RWPE1 (cell line): ENCODE measurements at regions not wholly inside any gene's neighbourhood (a gene's known extent, or its start where the extent isn't known, plus 50 kb on each side); places are given as distances from the start of the nearest gene placed in this dataset.

Source experiments
- CTCF ChIA-PET: fragments of 350-600 bp; sonication (Branson Sonifier 250); formaldehyde crosslinking; extraction: SDS; loops from one replicate; lab custom pipeline; 2021; lab: Yijun Ruan, JAX
- POLR2A ChIA-PET: fragments of 400-600 bp; formaldehyde crosslinking; extraction: SDS; loops from one replicate; lab custom pipeline; 2020; ENCODE audit warnings: antibody characterized with exemption; ENCODE audit not compliant: low non-redundant PET; lab: Yijun Ruan, JAX
- DNase-seq: peaks from one replicate; pipeline ENCODE4 v3.0.0; 2012; ENCODE audit warnings: low spot score
- H3K27ac ChIP-seq: fragments of 450-650 bp; 2 replicates; pipeline ENCODE4 v1.5.1; 2017
- TF ChIP-seq, protein P1 (sequence below): fragments of 450-650 bp; conservative IDR thresholded peaks from 2 replicates; pipeline ENCODE4 v1.5.1; 2017; ENCODE audit warnings: low read depth, mild to moderate bottlenecking

DNA sequence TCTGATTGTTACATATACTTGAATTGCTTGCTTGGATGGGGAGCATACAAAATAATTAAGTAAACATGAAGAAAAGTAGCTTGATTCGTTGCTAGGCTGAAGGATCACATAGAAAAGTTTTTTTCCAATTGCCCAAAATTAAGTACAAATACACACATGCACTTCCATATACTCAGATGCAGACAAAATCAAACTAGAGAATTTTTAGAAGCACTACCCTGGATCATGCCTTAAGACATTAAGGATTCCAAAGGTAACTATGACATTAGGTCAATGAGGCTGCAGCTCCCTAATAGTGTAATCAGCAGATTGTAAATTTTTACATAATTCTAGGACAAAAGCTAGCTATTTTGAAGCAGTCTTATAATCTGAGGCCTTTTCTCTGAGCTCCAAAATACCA is 216.9 kb upstream of the TMEM161B start:
- TF ChIP-seq, protein P1, sequence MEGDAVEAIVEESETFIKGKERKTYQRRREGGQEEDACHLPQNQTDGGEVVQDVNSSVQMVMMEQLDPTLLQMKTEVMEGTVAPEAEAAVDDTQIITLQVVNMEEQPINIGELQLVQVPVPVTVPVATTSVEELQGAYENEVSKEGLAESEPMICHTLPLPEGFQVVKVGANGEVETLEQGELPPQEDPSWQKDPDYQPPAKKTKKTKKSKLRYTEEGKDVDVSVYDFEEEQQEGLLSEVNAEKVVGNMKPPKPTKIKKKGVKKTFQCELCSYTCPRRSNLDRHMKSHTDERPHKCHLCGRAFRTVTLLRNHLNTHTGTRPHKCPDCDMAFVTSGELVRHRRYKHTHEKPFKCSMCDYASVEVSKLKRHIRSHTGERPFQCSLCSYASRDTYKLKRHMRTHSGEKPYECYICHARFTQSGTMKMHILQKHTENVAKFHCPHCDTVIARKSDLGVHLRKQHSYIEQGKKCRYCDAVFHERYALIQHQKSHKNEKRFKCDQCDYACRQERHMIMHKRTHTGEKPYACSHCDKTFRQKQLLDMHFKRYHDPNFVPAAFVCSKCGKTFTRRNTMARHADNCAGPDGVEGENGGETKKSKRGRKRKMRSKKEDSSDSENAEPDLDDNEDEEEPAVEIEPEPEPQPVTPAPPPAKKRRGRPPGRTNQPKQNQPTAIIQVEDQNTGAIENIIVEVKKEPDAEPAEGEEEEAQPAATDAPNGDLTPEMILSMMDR: no peak
- POLR2A ChIA-PET: no interaction called here
- no peak overlapping the region for H3K27ac ChIP-seq
- CTCF ChIA-PET: interaction anchor here (0.6 kb wide), 1 partner anchor 121 kb away, joined by 3 read pairs; no protein-coding TSS in a partner anchor
- no peak for DNase-seq

GRCh38 chr5:88483964-88484672 is 215.5 kb upstream of the TMEM161B start:
- H3K27ac ChIP-seq: no peak overlapping the region
- CTCF ChIA-PET: no interaction called here
- TF ChIP-seq, protein P1: no peak
- DNase-seq: no peak
- POLR2A ChIA-PET: no interaction called here

GRCh38 chr5:88480801-88481499 is 212.3 kb upstream of the TMEM161B start:
- ChIA-PET CTCF (interaction anchor here (0.7 kb wide), 1 partner anchor 99 kb away, joined by 4 read pairs; no protein-coding TSS in a partner anchor), POLR2A (no interaction called here)
- DNase-seq: no peak

DNA sequence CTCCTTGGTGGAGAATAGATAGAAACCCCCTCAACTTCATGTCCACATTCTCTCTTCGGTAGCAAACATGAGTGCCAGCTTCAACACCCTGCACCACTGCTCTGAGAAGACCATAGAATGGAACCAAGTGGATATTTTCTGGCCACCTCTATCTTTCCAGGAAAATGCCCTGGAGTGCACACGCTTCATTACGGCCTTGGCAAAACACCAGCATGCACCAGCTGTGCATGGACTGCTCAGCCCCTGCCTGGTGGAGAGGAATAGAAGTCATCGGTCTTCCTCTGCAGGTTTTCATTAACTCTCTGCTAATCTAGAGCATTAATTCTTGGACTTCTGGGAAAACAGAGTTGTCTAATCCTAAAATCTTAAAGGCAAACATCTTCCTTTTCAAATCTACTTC is 211.6 kb upstream of the TMEM161B start:
- DNase-seq: no peak
- ChIA-PET POLR2A (no interaction called here), CTCF (no interaction called here)
- TF ChIP-seq, protein P1: no peak
- no peak overlapping the region for H3K27ac ChIP-seq

More at GRCh38 chr5:88480801-88481499, 212.3 kb upstream of the TMEM161B start:
- TF ChIP-seq, protein P1: no peak
- H3K27ac ChIP-seq: no peak overlapping the region

DNA sequence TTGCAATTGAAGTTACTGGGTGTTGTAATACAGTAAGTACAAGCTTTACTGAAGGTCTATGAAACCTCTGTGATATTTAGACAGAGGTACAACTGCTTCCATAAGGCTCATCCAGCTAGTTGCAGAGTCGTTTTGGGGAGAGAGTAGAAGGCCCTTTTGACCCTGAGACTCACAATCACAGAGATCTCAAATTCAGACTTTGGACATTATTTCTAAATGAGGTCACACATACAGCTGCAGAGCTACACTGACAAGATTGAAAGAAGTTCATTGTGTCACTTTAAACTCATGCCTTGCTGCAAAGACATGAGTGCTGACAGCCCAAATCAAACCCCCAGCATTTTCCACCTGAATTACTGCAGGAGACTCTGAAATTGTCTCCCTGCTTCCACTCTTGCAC is 205.9 kb upstream of the TMEM161B start:
- ChIA-PET POLR2A (no interaction called here), CTCF (no interaction called here)
- TF ChIP-seq, protein P1: no peak
- DNase-seq: no peak
- no peak overlapping the region for H3K27ac ChIP-seq

- CTCF ChIA-PET: no interaction called here
- no peak for DNase-seq
- TF ChIP-seq, protein P1: no peak
- no peak overlapping the region for H3K27ac ChIP-seq
- POLR2A ChIA-PET: no interaction called here
Measured at GRCh38 chr5:88470745-88471144, 202.1 kb upstream of the TMEM161B start.
